ENCODE measurements at regions not wholly inside any gene's neighbourhood (a gene's known extent, or its start where the extent isn't known, plus 50 kb on each side); places are given as distances from the start of the nearest gene placed in this dataset.

DNA sequence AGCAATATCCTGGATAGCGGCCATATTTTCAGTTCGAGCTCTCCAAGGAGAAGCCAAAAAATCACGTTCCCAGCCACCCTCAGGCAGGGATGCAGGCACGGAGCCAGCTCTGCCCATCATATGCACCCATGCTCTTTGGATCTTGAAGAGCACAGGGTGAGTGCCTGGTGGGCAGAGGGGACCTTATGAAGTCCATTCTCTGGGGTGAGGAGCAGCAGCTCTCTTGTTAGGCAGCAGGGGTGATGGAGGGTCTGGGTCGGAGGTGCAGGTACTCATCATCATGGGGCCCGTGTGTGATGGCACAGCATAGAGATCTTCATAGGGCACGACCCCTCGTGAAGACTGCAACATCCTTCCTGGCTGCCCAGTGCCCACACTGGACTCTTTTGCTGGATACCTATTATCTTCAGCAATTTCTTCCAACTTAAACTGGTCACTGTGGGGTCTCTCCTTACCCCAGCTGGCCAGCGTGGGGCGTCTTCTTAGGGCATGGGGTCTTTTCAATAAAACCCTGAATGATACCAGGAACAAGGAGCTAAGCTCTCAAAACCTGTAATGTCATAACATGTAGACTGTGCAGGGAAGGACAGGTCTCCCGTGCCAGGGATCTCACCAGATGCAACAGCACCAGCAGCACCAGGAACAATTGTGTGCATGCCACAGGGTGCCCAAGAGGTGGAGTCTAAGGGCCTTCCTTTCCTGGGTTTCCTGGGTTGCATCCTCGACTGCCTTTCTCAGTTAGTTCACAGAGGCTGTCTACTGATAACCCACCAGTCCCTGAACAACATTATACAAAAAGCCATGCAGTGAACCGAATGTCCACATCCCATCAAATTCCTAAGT is 165.0 kb downstream of the TENT4A start:
- Histone ChIP-seq H3K4me2 (ENCODE audit: low read length) (no peak overlapping the region), H2AFZ (ENCODE audit: low read length) (no peak overlapping the region), H3K9me2 (ENCODE audit: insufficient read depth, low read length) (no peaks in the 10 kb centered on the region), H3K79me2 (ENCODE audit: insufficient read depth, low read depth, low read length) (no peaks in the 10 kb centered on the region), H3K4me1 (ENCODE audit: insufficient read depth, low read length, poor library complexity, severe bottlenecking) (no peaks in the 10 kb centered on the region), H4K20me1 (ENCODE audit: insufficient read depth, low read length) (no peaks in the 10 kb centered on the region), H3K27ac (ENCODE audit: low read depth, low read length, poor library complexity, severe bottlenecking) (no peak overlapping the region), H3K4me3 (ENCODE audit: low read depth, low read length, poor library complexity, severe bottlenecking) (no peak overlapping the region), H3K9me3 (ENCODE audit: low read length) (no peaks in the 10 kb centered on the region), H3K36me3 (ENCODE audit: insufficient read depth, low read length) (no peaks in the 10 kb centered on the region)
- CTCF ChIA-PET (ENCODE audit: unreplicated experiment): no interaction called here
- POLR2A ChIA-PET: interaction anchor here (0.5 kb wide), 1 partner anchor 1783 kb away, joined by 4 read pairs; no protein-coding TSS in a partner anchor
- no peak for DNase-seq (ENCODE audit: low spot score)
- TF ChIP-seq CTCF (conservative IDR thresholded peaks at IDR 0.05; ENCODE audit: low read length) (no peak), EZH2phosphoT487 (IDR thresholded peaks at IDR 0.05; ENCODE audit: borderline replicate concordance, low read depth, low read length) (no peak)
- BruUV-seq (replicated peaks): no TSS peak
- intact Hi-C loops (cut with micrococcal nuclease; ENCODE audit: unreplicated experiment): no loop called here

- H3K4me2 ChIP-seq (ENCODE audit: low read length): no peak overlapping the region
- no peak for DNase-seq (ENCODE audit: low spot score)
- POLR2A ChIA-PET: interaction anchor here (0.6 kb wide), 1 partner anchor 660 kb away, joined by 3 read pairs; no protein-coding TSS in a partner anchor
- CTCF ChIA-PET (ENCODE audit: unreplicated experiment): no interaction called here
- no peak overlapping the region for H3K4me3 ChIP-seq (ENCODE audit: low read depth, low read length, poor library complexity, severe bottlenecking)
- no peaks in the 10 kb centered on the region for H4K20me1 ChIP-seq (ENCODE audit: insufficient read depth, low read length)
- H3K36me3 ChIP-seq (ENCODE audit: insufficient read depth, low read length): no peaks in the 10 kb centered on the region
- peaks cover 12% of the 10 kb centered on the region; the same call in 1 of the 2 replicates for H3K9me3 ChIP-seq (ENCODE audit: low read length)
- H3K27ac ChIP-seq (ENCODE audit: low read depth, low read length, poor library complexity, severe bottlenecking): no peak overlapping the region
- H3K9me2 ChIP-seq (ENCODE audit: insufficient read depth, low read length): no peaks in the 10 kb centered on the region
- TF ChIP-seq EZH2phosphoT487 (IDR thresholded peaks at IDR 0.05; ENCODE audit: borderline replicate concordance, low read depth, low read length) (no peak), CTCF (conservative IDR thresholded peaks at IDR 0.05; ENCODE audit: low read length) (no peak)
- no TSS peak for BruUV-seq (replicated peaks)
- H3K79me2 ChIP-seq (ENCODE audit: insufficient read depth, low read depth, low read length): no peaks in the 10 kb centered on the region
- intact Hi-C loops (cut with micrococcal nuclease; ENCODE audit: unreplicated experiment): no loop called here
- H2AFZ ChIP-seq (ENCODE audit: low read length): no peak overlapping the region
- H3K4me1 ChIP-seq (ENCODE audit: insufficient read depth, low read length, poor library complexity, severe bottlenecking): no peaks in the 10 kb centered on the region
These were observed 172.3 kb downstream of the TENT4A start for GRCh38 chr5:6885581-6885980.

DNA sequence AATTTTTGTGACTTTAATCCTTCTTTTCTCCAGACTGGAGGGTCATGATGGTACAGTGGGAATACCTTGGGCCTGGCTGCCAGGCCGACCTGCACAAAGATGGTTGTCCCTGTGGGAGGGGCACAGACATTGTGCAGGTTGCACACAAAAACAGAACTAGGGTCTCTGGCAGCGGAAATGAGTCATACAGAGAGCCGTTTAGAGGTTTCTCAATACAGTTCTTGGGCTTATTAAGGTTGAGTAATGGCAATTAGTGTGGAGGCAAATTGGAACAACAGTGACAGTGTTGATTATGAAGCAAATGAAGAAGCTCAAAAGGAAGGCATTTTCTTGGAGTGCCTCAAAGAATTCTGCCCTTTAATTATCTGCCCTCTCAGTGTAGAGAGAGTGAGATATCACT is 173.6 kb downstream of the TENT4A start:
- DNase-seq (ENCODE audit: low spot score): no peak
- no peak overlapping the region for H2AFZ ChIP-seq (ENCODE audit: low read length)
- H3K79me2 ChIP-seq (ENCODE audit: insufficient read depth, low read depth, low read length): no peaks in the 10 kb centered on the region
- TF ChIP-seq EZH2phosphoT487 (IDR thresholded peaks at IDR 0.05; ENCODE audit: borderline replicate concordance, low read depth, low read length) (no peak), CTCF (conservative IDR thresholded peaks at IDR 0.05; ENCODE audit: low read length) (no peak)
- H3K4me1 ChIP-seq (ENCODE audit: insufficient read depth, low read length, poor library complexity, severe bottlenecking): no peaks in the 10 kb centered on the region
- POLR2A ChIA-PET: no interaction called here
- no peak overlapping the region for H3K4me2 ChIP-seq (ENCODE audit: low read length)
- H3K4me3 ChIP-seq (ENCODE audit: low read depth, low read length, poor library complexity, severe bottlenecking): no peak overlapping the region
- H3K9me2 ChIP-seq (ENCODE audit: insufficient read depth, low read length): no peaks in the 10 kb centered on the region
- H3K36me3 ChIP-seq (ENCODE audit: insufficient read depth, low read length): no peaks in the 10 kb centered on the region
- no peak overlapping the region for H3K27ac ChIP-seq (ENCODE audit: low read depth, low read length, poor library complexity, severe bottlenecking)
- no peaks in the 10 kb centered on the region for H4K20me1 ChIP-seq (ENCODE audit: insufficient read depth, low read length)
- peaks cover 12% of the 10 kb centered on the region; the same call in 1 of the 2 replicates for H3K9me3 ChIP-seq (ENCODE audit: low read length)
- no TSS peak for BruUV-seq (replicated peaks)
- CTCF ChIA-PET (ENCODE audit: unreplicated experiment): no interaction called here
- intact Hi-C loops (cut with micrococcal nuclease; ENCODE audit: unreplicated experiment): no loop called here
